Naive thymus-derived CD4-positive, alpha-beta T cell (primary cell): ENCODE measurements at regions not wholly inside any gene's neighbourhood (a gene's known extent, or its start where the extent isn't known, plus 50 kb on each side); places are given as distances from the start of the nearest gene placed in this dataset.

Experiments
- ATAC-seq: fragments of 150-1000 bp; cut with Tn5 transposase; 2 replicates; pipeline ENCODE4 v1.10.0; 2021; ENCODE audit warnings: mild to moderate bottlenecking, moderate library complexity
- CTCF ChIA-PET: fragments of 350-600 bp; sonication (Branson Sonifier 250); formaldehyde crosslinking; loops from one replicate; lab custom pipeline; 2021; ENCODE audit warnings: antibody characterized with exemption; lab: Charles Lee
- POLR2A ChIA-PET: fragments of 350-600 bp; sonication (Branson Sonifier 250); formaldehyde crosslinking; loops from one replicate; lab custom pipeline; 2021; ENCODE audit warnings: antibody characterized with exemption, inconsistent platforms; lab: Charles Lee
- DNase-seq, 9 donors: peaks; one replicate each; pipeline versions ENCODE4 v3.0.0 to v3.0.0-alpha.2; 2020 to 2022; ENCODE audit warnings: mixed read lengths in 1 of 9
- H3K27ac ChIP-seq: one replicate; pipeline ENCODE4 v1.7.0; 2013; ENCODE audit warnings: mild to moderate bottlenecking, low read depth, low read length, moderate library complexity
- H3K27me3 ChIP-seq, 2 donors: one replicate each; pipeline ENCODE4 v1.7.0; 2013; ENCODE audit warnings: low read length in 2 of 2, mild to moderate bottlenecking in 2 of 2, moderate library complexity in 2 of 2; ENCODE audit not compliant: control insufficient read depth in 2 of 2, insufficient read depth in 2 of 2
- H3K36me3 ChIP-seq, 3 experiments: 1 replicate in 2 of 3; 2 replicates in 1 of 3; pipeline ENCODE4 v1.7.0; 2013; ENCODE audit warnings: low read length in 3 of 3, mild to moderate bottlenecking in 3 of 3, moderate library complexity in 1 of 3; ENCODE audit not compliant: insufficient read depth in 3 of 3, control insufficient read depth in 2 of 3
- H3K4me1 ChIP-seq, 2 donors: one replicate each; pipeline ENCODE4 v1.7.0; 2013; ENCODE audit warnings: low read length in 2 of 2, mild to moderate bottlenecking in 2 of 2, moderate library complexity in 1 of 2; ENCODE audit not compliant: control insufficient read depth in 2 of 2, insufficient read depth in 2 of 2
- H3K4me3 ChIP-seq: 2 replicates; pipeline ENCODE4 v1.7.0; 2013; ENCODE audit warnings: mild to moderate bottlenecking, low read length
- H3K9me3 ChIP-seq, 3 experiments: 1 replicate in 2 of 3; 2 replicates in 1 of 3; pipeline ENCODE4 v1.7.0; 2013; ENCODE audit warnings: low read length in 3 of 3; ENCODE audit not compliant: control insufficient read depth in 2 of 3
- H3K27ac Mint-ChIP-seq, 9 donors: one replicate each; pipeline ENCODE4 v1.8.0; 2020 to 2022; ENCODE audit warnings: mixed read lengths in 9 of 9, mild to moderate bottlenecking in 8 of 9, moderate library complexity in 5 of 9, inconsistent platforms in 2 of 9
- H3K27me3 Mint-ChIP-seq, 5 donors: one replicate each; pipeline ENCODE4 v1.8.0; 2021 to 2022; ENCODE audit warnings: mixed read lengths in 5 of 5, mild to moderate bottlenecking in 1 of 5
- H3K36me3 Mint-ChIP-seq, 5 donors: one replicate each; pipeline ENCODE4 v1.8.0; 2020 to 2022; ENCODE audit warnings: mixed read lengths in 5 of 5, mild to moderate bottlenecking in 3 of 5, inconsistent platforms in 1 of 5
- H3K4me1 Mint-ChIP-seq, 7 donors: one replicate each; pipeline ENCODE4 v1.8.0; 2020 to 2022; ENCODE audit warnings: mixed read lengths in 7 of 7, mild to moderate bottlenecking in 3 of 7, inconsistent platforms in 1 of 7
- H3K4me3 Mint-ChIP-seq, 10 donors: one replicate each; pipeline ENCODE4 v1.8.0; 2020 to 2022; ENCODE audit warnings: mild to moderate bottlenecking in 10 of 10, mixed read lengths in 10 of 10, moderate library complexity in 6 of 10, inconsistent platforms in 2 of 10
- H3K9me3 Mint-ChIP-seq, 11 donors: one replicate each; pipeline ENCODE4 v1.8.0; 2020 to 2022; ENCODE audit warnings: mixed read lengths in 11 of 11, mild to moderate bottlenecking in 4 of 11, inconsistent platforms in 1 of 11, moderate library complexity in 1 of 11
- intact Hi-C, 2 donors: fragments of 100-400 bp; cut with micrococcal nuclease; formaldehyde crosslinking; loops; one replicate each; pipeline ENCODE4 v1.15.1; 2023

- ChIA-PET POLR2A (no interaction called here), CTCF (no interaction called here)
- no peak overlapping the region for H3K27ac ChIP-seq
- intact Hi-C loops = no loop called here
- H3K4me3 Mint-ChIP-seq = no peak overlapping the region
- H3K27me3 ChIP-seq = no peaks in the 10 kb centered on the region
- no peaks in the 10 kb centered on the region for H3K4me1 Mint-ChIP-seq
- no peaks in the 10 kb centered on the region for H3K4me1 ChIP-seq
- no peaks in the 10 kb centered on the region for H3K36me3 ChIP-seq
- no peaks in the 10 kb centered on the region for H3K36me3 Mint-ChIP-seq
- H3K4me3 ChIP-seq = no peak overlapping the region
- no peaks in the 10 kb centered on the region for H3K9me3 ChIP-seq
- H3K27ac Mint-ChIP-seq = no peak overlapping the region
- H3K9me3 Mint-ChIP-seq = peaks cover 0 to 2% (median 0%) of the 10 kb centered on the region in 11 donors
- no peak for DNase-seq
- H3K27me3 Mint-ChIP-seq = peaks cover 2 to 28% (median 12%) of the 10 kb centered on the region in 5 donors
- ATAC-seq = no peak
Measured at GRCh38 chr20:48317578-48317977, 510.2 kb downstream of the PREX1 start.

- no peaks in the 10 kb centered on the region for H3K9me3 ChIP-seq
- H3K27me3 ChIP-seq = no peaks in the 10 kb centered on the region
- Mint-ChIP-seq H3K27ac (no peak overlapping the region), H3K4me3 (no peak overlapping the region), H3K9me3 (peaks cover 0 to 2% (median 0%) of the 10 kb centered on the region in 11 donors), H3K27me3 (peaks cover 0 to 23% (median 12%) of the 10 kb centered on the region in 5 donors), H3K4me1 (no peaks in the 10 kb centered on the region), H3K36me3 (no peaks in the 10 kb centered on the region)
- POLR2A ChIA-PET = no interaction called here
- H3K27ac ChIP-seq = no peak overlapping the region
- no peak overlapping the region for H3K4me3 ChIP-seq
- no peaks in the 10 kb centered on the region for H3K4me1 ChIP-seq
- DNase-seq = no peak
- ATAC-seq = no peak
- intact Hi-C loops = no loop called here
- no peaks in the 10 kb centered on the region for H3K36me3 ChIP-seq
- CTCF ChIA-PET = no interaction called here
Measured at GRCh38 chr20:48314925-48315592, 512.7 kb downstream of the PREX1 start.

DNA sequence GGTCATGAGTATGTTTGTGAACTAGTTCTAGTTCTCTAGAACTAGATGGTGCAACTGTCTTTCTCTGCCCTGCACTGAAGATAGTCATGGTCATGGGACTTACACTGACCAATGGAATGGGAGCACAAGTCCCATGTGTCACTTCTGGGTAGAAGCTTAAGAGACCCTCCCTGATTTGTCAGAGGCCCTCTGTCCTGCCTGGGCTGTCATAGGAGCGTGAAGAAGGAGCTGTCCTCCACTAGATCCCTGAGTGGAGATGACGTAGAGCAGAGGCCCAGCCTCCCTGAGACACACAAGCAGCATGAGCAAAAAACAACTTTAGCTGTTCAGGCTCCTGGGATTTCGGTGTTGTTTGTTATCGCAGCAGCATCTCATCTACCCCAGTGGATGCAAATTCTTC is 514.5 kb downstream of the PREX1 start:
- no peak overlapping the region for H3K27ac Mint-ChIP-seq
- peaks cover 0 to 19% (median 14%) of the 10 kb centered on the region in 5 donors for H3K27me3 Mint-ChIP-seq
- no peaks in the 10 kb centered on the region for H3K36me3 Mint-ChIP-seq
- ChIA-PET POLR2A (no interaction called here), CTCF (no interaction called here)
- DNase-seq (no peak), ATAC-seq (no peak)
- no peaks in the 10 kb centered on the region for H3K4me1 ChIP-seq
- H3K27me3 ChIP-seq = no peaks in the 10 kb centered on the region
- H3K27ac ChIP-seq = no peak overlapping the region
- no peaks in the 10 kb centered on the region for H3K4me1 Mint-ChIP-seq
- intact Hi-C loops = no loop called here
- H3K4me3 Mint-ChIP-seq = no peak overlapping the region
- no peaks in the 10 kb centered on the region for H3K9me3 ChIP-seq
- H3K4me3 ChIP-seq = no peak overlapping the region
- peaks cover 0 to 4% (median 0%) of the 10 kb centered on the region in 11 donors for H3K9me3 Mint-ChIP-seq
- no peaks in the 10 kb centered on the region for H3K36me3 ChIP-seq

- Histone ChIP-seq H3K27me3 (no peaks in the 10 kb centered on the region), H3K9me3 (no peaks in the 10 kb centered on the region), H3K27ac (no peak overlapping the region), H3K4me3 (no peak overlapping the region), H3K4me1 (no peaks in the 10 kb centered on the region), H3K36me3 (no peaks in the 10 kb centered on the region)
- Mint-ChIP-seq H3K4me3 (no peak overlapping the region), H3K27me3 (peaks cover 0 to 19% (median 12%) of the 10 kb centered on the region in 5 donors), H3K36me3 (no peaks in the 10 kb centered on the region), H3K9me3 (peaks cover 0 to 4% (median 0%) of the 10 kb centered on the region in 11 donors), H3K4me1 (no peaks in the 10 kb centered on the region), H3K27ac (no peak overlapping the region)
- DNase-seq = no peak
- ATAC-seq = no peak
- CTCF ChIA-PET = no interaction called here
- POLR2A ChIA-PET = no interaction called here
- intact Hi-C loops = no loop called here
Measured at GRCh38 chr20:48311956-48312355, 515.8 kb downstream of the PREX1 start.

- intact Hi-C loops = no loop called here
- peaks cover 0 to 20% (median 11%) of the 10 kb centered on the region in 5 donors for H3K27me3 Mint-ChIP-seq
- Histone ChIP-seq H3K4me3 (no peak overlapping the region), H3K4me1 (no peaks in the 10 kb centered on the region), H3K27ac (no peak overlapping the region), H3K27me3 (no peaks in the 10 kb centered on the region), H3K36me3 (no peaks in the 10 kb centered on the region), H3K9me3 (no peaks in the 10 kb centered on the region)
- H3K27ac Mint-ChIP-seq = no peak overlapping the region
- H3K4me1 Mint-ChIP-seq = no peaks in the 10 kb centered on the region
- no peak for DNase-seq
- H3K9me3 Mint-ChIP-seq = peaks cover 0 to 4% (median 0%) of the 10 kb centered on the region in 11 donors
- ChIA-PET POLR2A (no interaction called here), CTCF (no interaction called here)
- no peaks in the 10 kb centered on the region for H3K36me3 Mint-ChIP-seq
- no peak overlapping the region for H3K4me3 Mint-ChIP-seq
- no peak for ATAC-seq
Measured at GRCh38 chr20:48310305-48310704, 517.5 kb downstream of the PREX1 start.

DNA sequence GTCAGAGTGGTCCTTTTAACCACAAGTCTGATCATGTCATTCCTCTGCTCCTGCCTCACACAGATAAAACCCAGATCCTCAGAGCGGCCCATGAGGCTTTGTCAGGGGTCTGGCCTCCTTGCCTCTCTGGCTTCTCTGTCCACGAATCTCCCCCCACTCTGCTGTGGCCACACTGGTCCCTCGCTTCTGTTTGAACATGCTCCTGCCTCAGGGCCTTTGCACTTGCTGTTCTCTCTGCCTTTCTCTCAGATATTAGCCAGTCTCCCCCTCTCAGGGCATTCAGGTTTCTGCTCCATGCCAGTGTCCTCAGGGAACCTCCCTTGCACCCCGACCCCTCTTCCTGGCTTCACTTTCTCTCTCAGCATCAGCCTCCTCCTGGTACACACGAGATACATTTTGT is 518.5 kb downstream of the PREX1 start:
- no peak for DNase-seq
- no peak overlapping the region for H3K27ac ChIP-seq
- H3K9me3 Mint-ChIP-seq = peaks cover 0 to 4% (median 0%) of the 10 kb centered on the region in 11 donors
- H3K27me3 Mint-ChIP-seq = peaks cover 0 to 17% (median 11%) of the 10 kb centered on the region in 5 donors
- no peak overlapping the region for H3K4me3 ChIP-seq
- POLR2A ChIA-PET = no interaction called here
- H3K4me1 Mint-ChIP-seq = no peaks in the 10 kb centered on the region
- H3K36me3 Mint-ChIP-seq = no peaks in the 10 kb centered on the region
- no peaks in the 10 kb centered on the region for H3K27me3 ChIP-seq
- CTCF ChIA-PET = no interaction called here
- no peak overlapping the region for H3K27ac Mint-ChIP-seq
- no peaks in the 10 kb centered on the region for H3K36me3 ChIP-seq
- intact Hi-C loops = no loop called here
- H3K4me3 Mint-ChIP-seq = no peak overlapping the region
- ATAC-seq = no peak
- no peaks in the 10 kb centered on the region for H3K4me1 ChIP-seq
- H3K9me3 ChIP-seq = no peaks in the 10 kb centered on the region

- Mint-ChIP-seq H3K4me1 (no peaks in the 10 kb centered on the region), H3K36me3 (no peaks in the 10 kb centered on the region), H3K27ac (no peak overlapping the region), H3K27me3 (peaks cover 0 to 17% (median 11%) of the 10 kb centered on the region in 5 donors), H3K9me3 (peaks cover 0 to 4% (median 0%) of the 10 kb centered on the region in 11 donors), H3K4me3 (no peak overlapping the region)
- Histone ChIP-seq H3K27me3 (no peaks in the 10 kb centered on the region), H3K9me3 (no peaks in the 10 kb centered on the region), H3K4me1 (no peaks in the 10 kb centered on the region), H3K27ac (no peak overlapping the region), H3K4me3 (no peak overlapping the region), H3K36me3 (no peaks in the 10 kb centered on the region)
- DNase-seq (no peak), ATAC-seq (no peak)
- intact Hi-C loops = no loop called here
- CTCF ChIA-PET = no interaction called here
- POLR2A ChIA-PET = no interaction called here
Measured at GRCh38 chr20:48308882-48309281, 518.9 kb downstream of the PREX1 start.
